Activated T-helper 9 cell treated with anti-CD3 and anti-CD28 coated beads, Interleukin-2, amount 50 U/mL, for 16 hours (primary cell): ENCODE measurements at regions not wholly inside any gene's neighbourhood (a gene's known extent, or its start where the extent isn't known, plus 50 kb on each side); places are given as distances from the start of the nearest gene placed in this dataset.

ENCODE experiments used
- DNase-seq: peaks from one replicate; pipeline ENCODE4 v3.0.0-alpha.2; 2020; ENCODE audit warnings: low read depth

DNA sequence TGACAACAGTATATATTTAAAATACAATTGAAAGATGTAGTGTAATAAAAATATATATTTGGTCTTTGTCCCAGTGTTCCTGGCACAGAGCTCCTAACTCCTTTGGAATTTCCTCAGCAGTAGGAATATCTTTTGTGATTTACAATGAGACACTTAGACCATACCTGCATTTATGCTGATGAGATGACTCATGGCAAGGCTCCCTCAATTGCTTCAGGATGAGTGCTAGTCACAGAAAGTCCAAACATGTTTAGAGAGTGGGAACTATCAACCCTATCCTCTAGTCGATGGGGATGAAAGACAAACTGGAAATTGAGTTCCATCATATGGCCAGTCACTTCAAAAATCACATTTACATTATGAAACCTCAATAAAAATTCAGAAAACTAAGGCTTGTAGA, 588.3 kb upstream of the LMCD1 start:
- no peak for DNase-seq

GRCh38 chr3:7915356-7915755, 586.3 kb upstream of the LMCD1 start:
- no peak for DNase-seq

DNA sequence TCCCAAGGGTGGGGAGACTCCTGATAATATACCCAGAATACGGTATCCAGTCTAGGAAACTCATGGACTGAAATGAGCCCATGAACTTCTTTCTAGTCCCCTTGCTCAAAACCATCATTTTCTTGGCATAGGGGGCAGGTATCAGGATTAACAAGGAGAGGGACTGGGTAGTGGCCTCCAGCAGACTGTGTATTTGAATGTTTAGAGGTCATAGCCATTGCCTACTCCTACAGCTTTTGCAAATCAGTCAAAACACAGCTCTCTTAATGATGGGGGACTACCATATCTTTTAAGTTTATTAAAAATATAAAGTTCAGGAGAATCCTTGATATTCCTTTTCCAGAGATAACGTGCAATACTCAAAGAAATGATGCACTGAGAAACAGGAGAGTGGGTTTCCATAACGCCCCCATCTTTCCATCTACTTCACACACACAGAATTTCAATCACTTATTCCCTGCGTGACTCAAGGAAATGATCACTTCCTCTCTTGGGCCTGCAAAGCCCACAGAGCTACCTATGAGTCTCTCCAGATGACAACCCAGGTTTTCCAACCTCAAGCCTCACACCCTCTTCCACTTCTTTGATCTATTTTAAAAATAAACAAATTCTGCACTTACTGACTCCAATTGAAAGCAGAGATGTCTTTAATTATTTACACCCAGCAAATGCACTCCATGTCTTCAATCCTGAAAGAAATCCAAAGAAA, 584.0 kb upstream of the LMCD1 start:
- DNase-seq: no peak

DNA sequence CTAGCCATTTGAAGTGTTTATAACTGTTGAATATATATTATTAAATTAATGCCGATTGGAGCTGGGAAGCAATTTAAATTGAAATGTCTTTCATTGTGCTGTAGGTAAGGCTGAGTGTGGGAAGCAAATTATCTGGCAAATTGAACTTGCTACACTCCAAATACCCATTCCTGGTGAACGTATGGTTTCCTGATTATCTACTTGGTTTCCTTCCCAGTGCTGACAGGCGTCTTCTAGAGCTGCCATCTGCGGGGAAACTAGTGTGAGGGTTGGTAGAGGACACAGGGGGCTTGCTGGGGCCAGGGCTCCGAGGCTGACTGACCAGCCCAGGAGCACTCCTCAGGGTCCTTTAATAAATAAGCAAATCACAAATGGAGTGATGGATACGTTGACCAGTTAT, 581.4 kb upstream of the LMCD1 start:
- no peak for DNase-seq

- DNase-seq: no peak
These were observed 577.4 kb upstream of the LMCD1 start for GRCh38 chr3:7924228-7924627.

- DNase-seq: no peak
These were observed 574.6 kb upstream of the LMCD1 start for GRCh38 chr3:7927015-7927414.

DNA sequence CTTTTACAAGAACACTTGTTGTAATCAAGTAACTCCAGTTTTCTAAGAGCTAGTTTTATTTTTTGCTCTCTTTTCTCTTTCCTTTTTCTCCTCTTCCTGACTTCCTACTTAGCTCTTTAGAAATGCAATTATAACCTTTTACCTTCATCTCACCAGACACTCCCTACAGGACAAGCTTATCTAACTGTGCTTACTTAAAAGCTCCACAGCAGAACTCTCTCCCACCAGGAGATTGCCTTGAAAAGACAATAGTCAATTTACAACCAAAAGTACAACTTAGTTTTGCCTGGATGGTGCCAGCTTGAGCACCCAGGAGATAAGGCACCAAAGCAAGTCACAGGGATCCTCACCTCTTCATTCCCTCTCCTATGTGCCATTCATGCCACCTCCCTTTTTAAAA, 573.8 kb upstream of the LMCD1 start:
- DNase-seq: no peak

- DNase-seq: no peak
These were observed 572.2 kb upstream of the LMCD1 start for GRCh38 chr3:7929319-7929889.

GRCh38 chr3:7934362-7934761, 567.3 kb upstream of the LMCD1 start:
- no peak for DNase-seq

GRCh38 chr3:7947930-7948329, 553.7 kb upstream of the LMCD1 start:
- no peak for DNase-seq

- no peak for DNase-seq
These were observed 550.7 kb upstream of the LMCD1 start for GRCh38 chr3:7950890-7951289.

GRCh38 chr3:7953449-7954014, 548.1 kb upstream of the LMCD1 start:
- DNase-seq: no peak

- no peak for DNase-seq
These were observed 544.6 kb upstream of the LMCD1 start for GRCh38 chr3:7957024-7957423.

DNA sequence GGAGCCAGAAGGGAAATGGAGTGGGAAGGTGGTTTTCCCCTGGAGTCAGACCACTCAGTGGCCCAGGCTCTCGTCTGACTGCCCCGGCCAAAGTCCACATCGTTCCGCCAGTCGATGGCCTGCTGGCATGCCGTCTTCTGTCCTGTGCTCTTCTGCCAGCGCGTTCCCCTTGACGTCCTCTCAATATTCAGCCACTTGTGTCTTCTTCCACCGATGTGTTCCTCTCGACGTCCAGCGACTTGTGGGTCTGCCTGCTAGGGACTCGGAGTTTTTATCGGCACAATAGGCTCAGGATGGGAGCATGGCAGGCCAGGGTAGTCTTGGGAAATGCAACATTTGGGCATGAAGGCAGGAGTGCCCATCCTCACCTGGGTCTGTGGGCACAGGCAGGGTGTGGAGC, 542.5 kb upstream of the LMCD1 start:
- no peak for DNase-seq

- no peak for DNase-seq
These were observed 541.0 kb upstream of the LMCD1 start for GRCh38 chr3:7960601-7961000.

- no peak for DNase-seq
These were observed 539.3 kb upstream of the LMCD1 start for GRCh38 chr3:7962301-7962700.

DNA sequence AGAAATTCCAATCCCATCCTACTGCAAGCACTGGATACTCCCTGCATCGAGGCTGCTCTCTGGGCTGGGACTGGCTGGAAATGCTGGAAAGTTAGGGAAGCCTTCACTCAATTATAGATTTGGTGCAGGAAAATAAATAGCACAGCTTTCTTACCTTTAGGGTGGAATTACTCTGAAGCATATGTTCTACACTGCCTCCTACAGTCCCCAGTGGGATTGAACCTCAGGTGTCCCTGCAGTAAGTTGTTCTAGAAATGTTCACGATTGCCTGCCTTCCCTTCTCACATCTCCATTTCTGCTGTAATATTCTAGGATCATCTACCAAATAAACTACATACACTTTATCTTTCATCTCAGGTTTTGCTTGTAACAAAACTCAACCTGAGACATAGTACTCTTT, 536.7 kb upstream of the LMCD1 start:
- DNase-seq: no peak

GRCh38 chr3:7973006-7973405, 528.6 kb upstream of the LMCD1 start:
- no peak for DNase-seq

DNA sequence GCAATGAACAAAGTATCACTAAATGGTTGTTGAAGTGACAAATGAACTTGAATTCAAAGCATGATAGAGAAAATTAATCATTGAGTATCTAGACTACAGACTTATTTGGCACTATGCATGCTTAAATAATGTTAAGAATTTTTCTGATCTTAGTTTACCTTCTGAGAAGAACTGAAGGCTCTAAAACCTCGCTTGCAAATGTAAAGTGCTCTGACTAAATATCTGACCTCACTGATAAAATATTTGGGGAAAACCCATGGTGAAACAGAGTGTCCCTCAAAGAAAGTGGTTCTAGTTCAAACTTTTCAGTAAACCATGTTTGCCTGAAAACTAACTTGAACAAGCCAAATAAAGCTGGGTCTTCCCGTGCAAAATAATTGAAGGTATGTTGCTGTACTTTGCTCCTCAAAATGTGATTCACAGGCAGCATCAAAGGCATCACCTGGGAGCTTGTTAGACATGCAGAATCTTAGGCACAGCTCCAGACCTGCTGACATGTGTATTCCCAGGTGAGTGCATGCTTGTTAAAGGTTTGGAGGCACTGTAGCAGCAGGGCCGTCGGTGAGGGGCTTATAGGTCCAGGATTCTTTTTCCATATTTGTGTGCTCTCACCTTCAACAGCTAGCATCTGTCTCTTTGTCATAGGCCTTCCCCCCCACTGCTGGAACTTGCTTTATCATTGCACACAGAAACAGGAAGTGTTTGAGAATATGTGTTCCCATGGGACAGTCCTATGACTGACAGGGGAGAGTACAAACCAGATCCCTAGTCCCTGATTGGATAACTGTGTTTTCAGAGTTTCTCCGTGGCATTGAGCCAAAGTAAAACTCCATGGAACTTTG, 524.2 kb upstream of the LMCD1 start:
- no peak for DNase-seq

- no peak for DNase-seq
These were observed 523.6 kb upstream of the LMCD1 start for GRCh38 chr3:7978087-7978422.

- DNase-seq: no peak
These were observed 519.5 kb upstream of the LMCD1 start for GRCh38 chr3:7982126-7982525.

DNA sequence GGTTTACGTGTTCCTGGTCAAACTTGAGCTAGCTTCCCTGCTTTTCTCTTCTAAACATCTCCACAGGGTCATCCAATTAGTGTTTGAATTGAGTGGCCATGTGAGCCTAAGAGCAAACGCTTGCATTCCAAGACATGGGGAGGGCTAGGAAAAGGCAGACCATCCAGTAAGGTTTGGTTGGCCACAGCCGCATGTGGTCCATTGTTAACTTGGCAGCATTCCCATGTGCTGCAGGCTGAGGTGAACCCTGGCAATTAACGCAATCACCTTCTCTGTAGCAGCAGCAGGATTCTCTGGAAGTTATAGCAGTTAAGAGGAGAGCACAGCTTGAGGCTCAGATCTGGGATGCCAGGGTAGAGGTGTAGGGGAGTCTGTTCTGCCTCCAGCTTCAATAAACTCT, 502.2 kb upstream of the LMCD1 start:
- no peak for DNase-seq

DNA sequence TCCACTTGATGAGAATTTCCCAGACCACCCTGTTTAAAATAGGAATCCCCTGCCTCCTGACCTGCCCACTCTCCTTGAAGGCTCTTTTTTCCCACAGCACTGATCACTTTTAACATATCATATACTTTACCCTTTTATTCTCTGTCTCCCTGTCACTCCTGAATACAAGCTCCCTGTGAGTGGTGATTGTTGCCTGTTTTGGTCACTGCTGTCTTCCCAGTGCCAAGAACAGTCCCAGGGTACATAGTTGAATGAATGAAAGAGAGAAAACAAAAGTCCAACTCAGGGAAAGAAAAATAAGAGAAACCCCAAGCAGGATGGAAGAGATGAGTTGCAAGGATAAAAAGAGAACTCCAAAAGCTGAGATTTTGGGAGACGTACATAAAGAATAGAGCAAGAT, 500.3 kb upstream of the LMCD1 start:
- DNase-seq: no peak
